Suppressor macrophage treated with lipopolysaccharide for 1 hour (primary cell): ENCODE measurements at regions not wholly inside any gene's neighbourhood (a gene's known extent, or its start where the extent isn't known, plus 50 kb on each side); places are given as distances from the start of the nearest gene placed in this dataset.

ENCODE experiments used
- DNase-seq, 3 donors: peaks; one replicate each; pipeline ENCODE4 v3.0.0-alpha.2; 2020 to 2022

DNA sequence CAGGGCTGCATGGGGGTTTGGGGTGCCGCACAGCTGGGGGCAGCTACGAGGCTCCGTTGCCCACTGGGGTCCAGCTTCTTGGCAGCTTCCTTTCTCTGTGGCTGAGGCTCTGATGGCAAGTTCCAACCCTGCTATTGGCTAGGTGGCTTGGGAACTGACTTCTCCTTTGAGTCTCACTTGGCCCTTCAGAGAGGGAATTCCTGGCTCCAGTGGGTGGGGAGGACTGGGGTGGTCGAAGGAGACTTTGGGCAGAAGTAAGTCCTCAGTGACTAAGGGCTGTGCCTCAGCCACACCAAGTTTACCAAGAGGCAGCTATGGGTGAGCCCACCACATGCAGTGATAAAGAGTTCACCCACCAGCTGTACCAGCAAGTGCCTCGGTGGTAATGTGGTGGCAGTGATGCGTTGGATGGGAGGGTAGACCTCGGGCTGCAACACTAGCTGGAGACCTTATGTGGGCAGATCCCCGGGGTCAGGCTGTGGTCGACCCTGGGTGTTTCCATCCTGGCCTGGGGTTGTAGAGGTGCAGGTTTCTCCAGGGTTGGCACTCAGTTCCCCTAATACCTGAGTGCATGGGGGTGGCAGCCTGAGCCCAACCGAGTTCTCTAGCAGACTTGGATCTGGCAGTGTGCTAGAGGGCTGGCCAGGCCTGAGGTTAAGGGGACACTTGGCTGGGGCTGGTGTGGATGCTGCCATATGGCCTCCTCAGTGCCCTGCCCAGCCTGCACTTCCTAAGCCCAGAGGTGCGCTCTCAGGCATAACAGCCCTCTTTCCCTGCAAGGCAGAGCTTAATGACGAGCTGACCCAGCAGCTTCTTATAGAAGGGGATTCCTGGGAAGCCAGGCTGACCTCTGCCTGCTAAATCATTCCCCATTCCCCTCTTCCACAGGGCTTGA lies 197.0 kb upstream of the CADM1 start:
- peak; percentile 54 to 61 (median 55) for DNase-seq

DNA sequence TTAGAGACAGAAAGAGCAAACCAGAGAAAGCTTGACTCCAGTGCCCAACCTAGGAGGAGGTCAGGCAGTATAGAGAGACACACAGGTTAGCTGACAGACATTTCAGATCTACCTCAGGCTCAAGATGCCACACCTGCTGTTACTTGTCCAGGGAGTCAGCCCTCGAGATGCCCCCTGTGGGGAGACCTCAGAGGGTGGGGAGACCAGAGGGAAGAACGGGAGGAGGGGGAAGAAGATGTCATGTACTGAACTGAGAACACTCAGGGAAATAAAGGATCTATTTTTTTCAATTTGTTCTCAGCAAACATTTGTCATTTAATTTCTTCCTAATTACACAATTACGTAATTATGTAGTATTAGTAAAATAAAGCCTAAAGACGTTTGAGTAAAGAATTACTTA lies 196.3 kb upstream of the CADM1 start:
- no peak for DNase-seq

DNA sequence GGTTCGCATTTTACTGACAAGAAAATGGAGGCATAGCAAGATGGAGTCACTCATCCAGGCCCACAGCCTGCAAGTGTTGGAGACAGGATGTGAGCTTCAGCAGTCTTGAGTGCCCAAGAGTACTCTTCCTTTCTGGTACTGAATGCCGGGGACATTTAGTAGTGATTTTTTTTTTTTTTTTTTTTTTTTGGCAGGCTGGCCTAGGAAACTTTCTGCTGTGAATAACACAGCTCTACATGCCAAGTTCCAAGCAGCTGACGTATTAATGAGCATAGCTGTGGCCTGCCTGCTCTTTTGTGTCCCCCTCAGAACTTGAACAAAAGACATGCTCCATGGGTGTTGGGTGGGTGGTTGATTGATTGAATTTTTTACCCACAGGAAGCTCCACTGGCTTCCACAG lies 195.5 kb upstream of the CADM1 start:
- DNase-seq = no peak

DNA sequence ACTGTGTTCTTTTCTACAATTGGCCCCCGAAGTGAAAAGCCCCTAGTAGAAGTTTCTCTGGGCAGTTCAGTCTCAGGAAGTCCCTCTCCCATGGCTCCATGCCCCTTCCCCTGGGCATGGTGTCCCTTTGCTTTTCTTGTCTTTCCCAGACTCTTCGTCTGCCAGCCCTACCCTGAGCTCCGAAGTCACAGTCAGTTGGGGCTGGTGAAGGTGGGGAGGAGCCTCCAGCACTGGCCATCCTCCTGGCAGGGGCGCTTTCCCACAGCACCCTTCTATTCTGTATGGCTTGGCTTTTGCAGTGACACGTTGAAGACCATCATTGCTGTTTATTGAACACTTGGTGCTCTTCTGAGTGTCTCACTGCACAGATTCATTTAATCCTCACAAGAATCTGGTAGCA lies 195.1 kb upstream of the CADM1 start:
- DNase-seq = no peak

DNA sequence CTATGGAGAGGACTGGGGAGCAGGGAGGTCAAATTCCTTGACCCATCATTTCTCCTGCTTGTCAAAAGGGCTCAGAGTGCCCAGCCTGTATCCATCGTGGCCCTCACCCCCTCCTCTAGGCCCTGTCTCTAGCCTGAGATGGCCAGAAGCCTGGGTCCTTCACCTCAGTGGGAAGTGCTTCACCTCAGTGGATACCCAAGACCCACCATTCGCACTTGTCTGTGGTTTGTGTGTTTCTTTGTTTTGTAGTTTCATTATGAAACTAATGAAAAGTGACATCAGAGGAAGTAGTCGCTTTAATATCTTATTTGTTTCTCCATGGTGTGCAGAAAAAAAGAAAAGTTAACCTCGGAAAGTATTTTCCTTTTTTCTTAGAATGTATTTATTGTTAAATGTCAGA lies 194.0 kb upstream of the CADM1 start:
- no peak for DNase-seq

DNA sequence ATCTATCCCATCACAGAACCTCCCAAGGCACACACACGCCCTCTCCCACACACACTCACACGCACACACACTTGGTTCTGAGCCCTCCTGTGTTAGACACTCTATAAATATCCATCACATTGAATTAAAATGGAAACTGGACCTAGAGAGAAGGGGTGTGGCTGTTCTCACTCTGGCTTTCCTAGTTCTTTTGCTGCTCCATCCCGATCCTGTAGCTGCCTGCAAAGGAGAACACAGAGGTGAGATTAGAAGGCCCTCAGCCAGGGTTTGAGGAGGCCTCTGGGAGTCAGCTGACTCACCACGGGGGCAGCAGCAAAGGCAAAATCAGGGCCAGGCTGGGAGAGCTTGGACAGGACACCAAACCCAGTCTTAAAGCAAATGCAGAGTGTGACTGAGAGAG lies 192.3 kb upstream of the CADM1 start:
- no peak for DNase-seq

DNA sequence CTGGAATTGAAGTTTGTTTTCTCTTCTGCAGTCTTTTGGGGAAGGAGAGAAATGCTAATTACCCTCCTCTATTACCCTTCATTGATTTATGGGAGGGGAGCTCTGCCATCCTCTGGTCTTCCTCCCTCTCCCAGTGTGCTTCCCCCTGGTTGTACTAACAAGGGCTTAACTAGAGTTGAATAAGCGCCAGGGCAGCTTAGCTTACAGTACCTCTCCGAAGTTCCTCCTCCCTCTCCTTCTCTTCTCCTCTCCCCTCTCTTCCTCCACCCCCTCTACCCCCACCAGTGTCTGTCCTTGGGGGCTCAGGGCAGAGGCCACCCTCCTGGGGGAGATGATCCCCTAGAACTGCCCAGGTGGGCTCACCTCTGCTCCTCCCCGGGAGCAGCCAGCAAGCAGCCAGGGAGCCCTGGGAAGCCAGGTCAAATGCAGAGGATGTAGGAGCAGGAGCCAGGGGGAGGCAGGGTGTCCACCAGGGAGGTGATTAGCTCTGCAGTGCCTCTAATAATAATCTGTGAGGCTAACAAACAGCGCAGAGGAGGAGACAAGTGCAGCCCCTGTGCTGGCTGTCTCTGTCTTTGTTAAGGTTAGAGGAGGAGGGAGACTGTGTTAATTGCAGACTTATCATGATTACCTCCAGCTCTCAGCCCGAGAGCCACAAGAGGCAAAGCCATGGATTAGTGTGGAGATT lies 191.6 kb upstream of the CADM1 start:
- DNase-seq = no peak

DNA sequence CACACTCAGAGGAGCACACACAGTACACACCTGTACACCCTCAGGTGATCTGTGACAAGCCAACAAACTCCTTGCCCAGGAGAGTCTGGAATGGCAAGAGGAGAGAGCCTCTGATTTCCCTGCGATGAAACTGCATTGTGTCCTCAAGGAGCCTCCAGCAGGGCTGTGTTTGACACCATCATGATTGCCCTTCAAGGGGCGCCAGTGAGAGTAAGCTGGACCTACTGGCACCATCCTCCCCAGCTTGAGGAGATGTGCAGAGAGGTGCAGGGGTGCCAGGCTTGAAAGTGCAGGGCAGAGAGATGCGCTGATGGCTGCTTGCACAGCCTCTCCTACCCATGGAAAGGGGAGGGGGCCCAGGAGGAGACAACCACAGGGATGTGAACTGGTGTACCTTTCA lies 188.8 kb upstream of the CADM1 start:
- DNase-seq = no peak

DNA sequence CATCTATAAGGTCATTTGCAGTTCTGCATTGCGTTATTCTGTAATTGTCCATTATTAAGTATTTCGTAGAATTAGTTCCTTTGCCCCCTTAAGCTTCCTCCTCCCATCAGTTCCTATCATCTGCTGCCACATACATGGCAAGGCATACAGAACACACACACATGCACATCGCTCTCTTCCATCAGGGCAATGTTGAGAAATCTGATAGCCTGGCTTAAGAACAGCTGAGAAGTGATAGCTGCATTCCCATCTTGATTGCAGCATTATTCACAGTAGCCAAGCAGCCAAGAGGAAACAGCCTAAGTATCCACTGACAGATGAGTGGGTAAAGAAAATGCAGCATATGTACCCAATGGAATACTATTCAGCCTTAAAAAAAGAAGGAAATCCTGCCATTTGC lies 186.8 kb upstream of the CADM1 start:
- no peak for DNase-seq

DNA sequence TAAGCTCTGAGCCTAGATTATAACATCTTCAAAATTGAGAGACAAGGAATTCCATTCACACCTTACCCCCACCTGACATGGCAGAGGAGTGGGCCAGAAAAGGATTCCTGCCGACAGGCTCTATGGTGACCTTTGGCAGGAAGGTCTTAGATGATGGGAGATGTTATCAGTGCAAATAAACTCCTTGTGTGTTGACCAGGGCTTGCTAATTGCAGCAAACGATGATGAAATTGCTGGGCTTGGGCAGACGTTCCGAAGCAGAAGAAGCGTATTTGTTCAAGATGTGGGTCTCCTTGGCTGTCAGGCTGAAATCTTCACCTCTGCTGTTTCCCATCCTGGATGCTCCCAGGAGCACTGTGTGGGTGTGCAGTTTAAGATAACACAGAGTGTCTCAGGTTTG lies 183.7 kb upstream of the CADM1 start:
- DNase-seq = no peak

DNA sequence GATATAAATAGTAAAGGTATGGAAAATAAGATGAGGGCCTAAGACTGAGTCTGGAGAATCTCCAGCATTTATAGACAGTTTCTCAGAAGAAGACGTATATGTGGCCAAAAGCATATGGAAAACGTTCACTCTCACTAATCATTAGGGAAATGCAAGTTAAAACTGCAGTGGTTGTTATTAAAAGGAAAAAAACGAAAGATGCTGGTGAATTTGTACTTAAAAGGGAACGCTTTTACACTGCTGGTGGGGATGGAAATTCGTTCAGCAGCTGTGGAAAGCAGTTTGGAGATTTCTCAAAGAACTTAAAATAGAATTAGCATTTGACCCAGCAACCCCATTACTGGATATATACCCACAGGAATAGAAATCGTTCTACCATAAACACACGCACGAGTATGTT lies 180.5 kb upstream of the CADM1 start:
- DNase-seq = no peak

DNA sequence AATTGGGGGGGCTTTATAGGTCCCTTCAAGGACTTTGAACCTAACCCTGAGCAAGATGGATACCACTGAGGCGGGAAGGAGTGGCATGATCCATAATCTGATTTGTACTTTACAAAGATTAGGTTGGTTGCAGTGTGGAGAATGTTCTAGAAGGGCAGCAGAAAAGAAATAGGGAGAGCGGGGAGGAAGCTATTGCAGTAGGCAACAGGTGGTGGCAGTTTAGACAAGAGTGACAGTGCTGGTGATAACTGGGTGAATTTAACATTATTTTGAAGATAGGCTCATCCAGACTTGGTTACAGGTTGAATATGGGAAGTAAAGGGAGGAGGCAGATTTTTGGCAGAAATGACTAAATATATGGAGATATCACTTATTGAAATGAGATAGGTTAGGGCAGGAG lies 179.9 kb upstream of the CADM1 start:
- no peak for DNase-seq

DNA sequence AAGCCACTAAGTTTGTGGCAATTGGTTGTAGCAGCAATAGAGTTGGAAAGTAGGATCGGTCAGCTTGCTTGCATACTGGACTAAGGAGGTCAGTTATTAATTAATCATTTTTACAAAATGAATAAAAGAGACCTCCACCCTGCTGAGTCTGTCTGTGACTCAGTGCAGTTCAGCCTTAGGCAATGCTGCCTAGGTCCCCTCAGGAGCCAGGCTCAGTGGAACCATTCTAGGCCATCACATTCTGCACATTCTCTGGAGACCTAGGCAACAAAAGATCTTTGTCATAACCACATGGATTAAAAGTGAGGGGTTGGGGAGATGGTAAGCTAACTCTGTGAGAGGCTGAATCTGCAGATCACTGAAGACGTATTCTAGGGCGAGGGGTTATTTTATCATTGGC lies 178.7 kb upstream of the CADM1 start:
- DNase-seq = no peak

DNA sequence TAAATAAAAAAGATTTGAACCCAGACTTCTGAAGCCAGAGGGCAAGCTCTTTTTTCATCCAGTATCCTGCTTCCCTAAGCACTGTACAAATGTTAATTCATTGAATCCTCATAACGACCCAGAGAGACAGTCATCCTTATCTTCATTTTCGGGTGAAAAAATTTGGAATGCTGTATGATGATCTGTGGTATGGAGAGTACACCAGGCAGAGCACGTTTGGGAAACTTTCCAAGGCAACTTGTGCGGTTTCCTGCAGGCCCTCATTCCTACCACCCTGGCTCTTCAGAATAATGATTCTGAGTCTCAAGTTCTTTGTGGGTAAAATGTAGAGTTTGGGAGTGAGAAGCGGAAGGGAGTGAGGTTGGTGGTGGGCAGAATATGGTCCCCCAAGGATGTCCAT lies 177.9 kb upstream of the CADM1 start:
- DNase-seq = no peak

DNA sequence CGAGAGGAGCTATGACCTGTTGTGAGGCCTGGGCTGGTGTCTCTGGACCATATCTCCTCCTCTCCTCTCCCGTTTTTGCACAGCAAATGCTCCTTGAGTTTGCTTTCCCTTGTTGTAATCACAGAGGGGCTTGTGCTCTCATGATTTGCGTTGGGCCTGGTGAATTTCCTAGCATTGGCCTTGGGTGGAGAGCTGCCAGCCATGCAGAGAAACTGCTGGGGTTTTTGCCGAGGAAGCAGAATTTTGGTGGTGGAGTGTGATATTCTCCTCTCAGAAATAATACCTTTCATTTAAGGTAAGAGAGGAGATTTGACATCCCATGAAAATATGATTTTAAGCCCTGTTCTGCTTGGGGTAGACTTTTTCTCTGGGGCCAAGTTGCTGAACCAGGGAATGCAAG lies 175.7 kb upstream of the CADM1 start:
- DNase-seq = no peak

DNA sequence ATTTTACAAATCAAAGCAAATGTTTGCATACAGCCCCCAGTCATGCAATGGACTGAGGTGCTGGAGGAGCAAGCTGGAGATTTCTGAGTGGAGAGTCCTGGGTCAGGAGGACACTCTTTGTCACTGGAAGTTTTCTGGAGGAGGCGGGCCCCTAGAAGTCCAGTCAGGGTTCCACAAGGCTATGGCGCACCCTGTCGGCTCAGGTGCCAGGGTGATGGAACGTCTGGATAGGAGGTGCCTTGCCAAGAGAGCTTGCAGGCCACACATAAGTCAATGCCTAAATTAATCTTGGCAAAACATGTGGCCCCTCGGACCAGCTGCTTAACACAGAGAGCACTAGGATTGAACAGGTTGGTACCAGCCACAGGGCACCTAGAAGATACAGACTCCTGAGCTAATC lies 174.7 kb upstream of the CADM1 start:
- no peak for DNase-seq

DNA sequence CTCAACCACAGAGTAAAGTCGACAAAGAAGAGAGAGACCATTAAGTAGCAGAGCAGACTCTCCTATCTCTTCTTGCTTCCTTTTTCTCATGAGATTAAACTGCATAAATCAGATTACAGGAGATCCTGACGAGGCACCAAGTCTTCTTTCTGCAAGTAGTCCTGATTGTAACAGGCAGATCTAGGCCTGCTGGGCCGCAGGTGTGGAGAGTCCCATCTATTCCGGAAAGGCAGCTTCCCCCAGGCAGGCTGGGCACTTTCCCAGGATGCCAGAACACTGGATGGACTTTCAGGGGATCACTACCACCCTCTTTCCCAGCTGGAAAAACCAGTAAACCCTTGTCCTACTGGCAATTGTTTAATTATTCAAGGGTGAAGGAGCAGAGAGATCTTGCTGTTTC lies 173.0 kb upstream of the CADM1 start:
- DNase-seq = no peak

DNA sequence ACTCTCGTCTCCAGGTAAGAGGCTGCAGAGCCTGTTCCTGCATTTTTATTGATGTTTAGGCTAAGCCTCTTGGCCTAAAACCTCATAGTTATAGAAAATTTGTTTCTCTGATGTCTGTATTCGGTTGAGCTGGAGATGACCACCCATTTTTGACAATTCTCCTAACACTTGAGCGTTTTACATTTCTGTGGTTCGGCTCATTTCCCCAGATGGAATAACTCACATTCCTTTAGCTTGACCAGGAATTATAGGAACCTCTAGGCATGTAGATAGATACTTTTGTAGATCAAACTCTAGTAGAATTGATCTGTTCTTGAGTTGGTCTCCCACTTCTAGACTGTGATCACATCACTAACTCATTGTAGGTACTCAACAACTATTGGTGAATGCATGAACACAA lies 172.6 kb upstream of the CADM1 start:
- no peak for DNase-seq

DNA sequence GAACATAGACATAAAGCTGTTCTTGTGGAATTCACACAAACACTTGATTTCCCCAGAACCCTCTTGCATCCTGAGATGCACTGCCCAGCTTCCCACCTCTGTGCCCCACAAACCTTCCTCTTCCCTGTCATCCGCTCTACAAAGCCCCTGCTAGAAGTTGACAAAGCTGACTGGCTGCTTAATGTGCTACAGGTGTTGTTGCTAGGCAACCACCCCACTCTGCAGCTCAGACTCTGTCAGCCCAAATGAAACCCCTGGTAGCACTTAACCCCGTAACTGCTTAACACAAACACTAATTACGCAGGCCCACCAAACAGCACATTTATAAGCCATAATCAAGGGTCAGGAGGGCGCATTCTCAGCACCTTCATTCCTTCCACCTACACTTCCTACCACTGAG lies 172.0 kb upstream of the CADM1 start:
- no peak for DNase-seq

DNA sequence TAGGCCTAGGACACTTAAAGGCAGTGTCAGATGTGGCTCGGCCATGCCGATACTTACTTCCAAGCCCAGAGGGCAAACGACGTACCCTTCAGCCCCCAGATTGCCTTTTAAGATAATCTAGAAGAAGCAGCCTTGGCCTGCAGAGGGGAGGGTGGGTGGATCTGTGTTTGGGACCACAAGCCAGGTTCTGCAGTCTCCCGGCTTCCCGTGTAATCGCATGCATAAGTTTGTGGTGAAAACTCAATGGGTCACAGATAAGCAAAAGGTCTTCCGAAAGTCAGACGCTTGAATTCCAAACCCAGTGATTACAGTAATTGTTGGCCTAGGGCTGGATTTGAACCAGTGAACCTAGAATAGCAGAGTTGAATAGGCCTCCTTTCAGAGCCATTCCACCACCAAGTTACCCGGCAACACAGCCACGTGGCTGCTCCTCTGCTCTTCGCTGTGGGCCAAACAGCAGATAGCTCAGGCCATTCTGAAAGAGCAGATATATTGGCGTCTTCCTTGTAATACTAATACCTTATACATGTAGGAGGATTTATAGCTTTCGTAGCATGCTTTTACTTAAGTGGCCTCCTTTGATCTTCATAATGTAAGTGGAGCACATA lies 170.8 kb upstream of the CADM1 start:
- DNase-seq = no peak

DNA sequence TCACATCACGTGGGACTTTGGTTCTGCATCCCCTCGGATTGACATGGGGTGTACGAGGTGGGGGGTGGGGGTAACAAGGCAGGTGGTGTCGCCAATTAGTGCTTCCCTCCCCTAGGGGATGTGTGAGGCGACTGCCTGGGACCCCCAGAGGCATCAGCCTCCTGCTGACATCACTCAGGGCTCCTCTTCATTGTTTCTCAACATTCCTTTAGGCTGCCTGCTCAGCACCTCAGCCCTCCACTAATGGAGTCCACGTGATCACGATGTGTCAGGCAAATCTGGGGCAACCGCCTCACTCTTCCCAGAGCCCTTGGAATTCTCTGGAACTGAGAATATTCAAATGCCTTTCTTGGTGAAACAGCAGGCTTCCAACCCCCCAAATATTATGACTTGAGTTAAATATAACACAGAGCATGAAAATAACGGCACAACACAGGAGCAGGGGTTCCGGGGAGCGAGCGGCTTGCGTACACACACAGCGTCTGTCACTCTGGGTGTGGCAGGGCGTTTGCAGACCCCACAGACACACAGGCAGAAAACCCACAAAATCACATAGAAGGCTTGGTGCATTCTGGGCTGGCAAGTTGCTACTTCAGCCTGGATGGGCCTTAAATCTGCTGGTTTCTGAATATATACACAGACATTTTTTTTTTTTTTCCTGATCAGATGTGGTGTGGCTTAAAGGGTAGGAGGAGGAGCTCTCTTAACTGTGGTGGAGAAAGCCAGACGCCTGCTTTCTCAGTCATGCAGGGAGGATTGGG lies 170.1 kb upstream of the CADM1 start:
- no peak for DNase-seq

DNA sequence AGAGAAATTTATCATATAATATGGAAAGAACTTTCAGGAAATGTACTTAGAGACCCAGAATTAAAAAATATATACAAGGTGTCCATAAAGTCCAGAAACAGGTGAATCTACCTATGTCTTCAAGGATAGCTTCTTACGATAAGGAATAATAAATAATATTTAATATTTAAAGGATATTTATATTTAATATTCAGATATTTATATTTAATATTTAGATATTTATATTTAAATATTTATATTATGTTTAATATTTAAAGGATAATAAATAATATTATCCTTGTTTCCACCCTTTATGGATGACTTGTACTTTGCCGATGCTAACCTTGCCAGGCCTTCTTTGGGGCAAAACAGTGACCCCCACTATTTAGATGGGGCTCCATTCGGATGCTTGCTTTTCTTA lies 169.5 kb upstream of the CADM1 start:
- DNase-seq = no peak

DNA sequence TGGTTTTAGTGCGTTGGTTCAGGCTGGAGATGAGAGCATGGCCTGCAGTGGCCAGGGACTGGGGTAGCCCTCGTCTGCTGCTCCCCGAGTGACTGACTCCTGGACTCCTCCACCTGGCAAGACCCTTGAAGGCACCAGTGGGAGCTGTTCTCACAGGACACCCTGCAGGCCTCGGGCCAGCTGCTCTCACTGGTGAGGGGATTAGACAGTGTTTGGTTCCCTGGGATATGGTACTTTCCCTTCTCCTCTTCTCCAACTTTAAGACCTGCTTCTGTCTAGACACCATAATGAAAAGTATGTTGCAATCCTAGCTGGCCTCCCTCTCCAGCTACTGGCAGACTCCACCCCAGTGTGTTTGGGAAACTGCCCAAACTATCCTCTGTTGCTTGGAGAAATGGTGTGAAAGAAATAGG lies 168.8 kb upstream of the CADM1 start:
- DNase-seq = no peak
